ENCODE measurements at regions not wholly inside any gene's neighbourhood (a gene's known extent, or its start where the extent isn't known, plus 50 kb on each side); places are given as distances from the start of the nearest gene placed in this dataset.

DNA sequence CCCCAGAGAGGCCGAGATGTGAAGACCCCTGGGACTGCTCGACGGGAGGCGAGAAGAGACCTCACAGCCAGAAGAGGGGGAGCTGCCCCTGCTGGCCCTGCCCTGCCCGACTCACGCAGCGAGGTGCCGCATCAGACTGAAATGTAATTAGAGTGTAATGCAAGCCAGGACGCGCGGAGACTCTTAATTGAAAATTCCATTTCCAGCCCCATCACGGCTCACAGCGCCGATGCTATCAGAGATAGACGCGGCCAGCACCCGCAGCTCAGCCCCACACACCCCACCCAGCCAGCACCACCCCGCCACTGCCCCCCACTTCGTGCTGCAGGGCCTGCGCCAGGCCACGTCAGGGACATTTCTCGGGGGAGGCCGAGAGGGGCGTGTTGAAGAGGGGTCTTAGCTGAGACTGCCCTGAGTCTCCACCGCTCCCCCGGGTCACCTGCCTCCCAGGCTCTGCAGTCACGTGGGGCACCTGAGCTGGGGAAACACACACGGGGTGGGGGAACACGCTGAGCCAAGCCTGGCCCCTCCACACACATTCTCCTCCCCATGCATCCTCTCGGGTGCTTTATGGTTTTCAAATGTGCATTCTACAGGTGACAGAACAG is 78.1 kb downstream of the TEX51 start:
- TF ChIP-seq POLR2A (IDR thresholded peaks at IDR 0.05; ENCODE audit: low read depth, low read length) (no peak), POLR2AphosphoS5 (IDR thresholded peaks at IDR 0.05; ENCODE audit: low read depth, low read length) (no peak), TAF1 (IDR thresholded peaks at IDR 0.05; ENCODE audit: borderline replicate concordance, low read depth, low read length) (no peak)

All from GM12892 (cell line).